Retina (tissue), 1 donor: ENCODE measurements at regions not wholly inside any gene's neighbourhood (a gene's known extent, or its start where the extent isn't known, plus 50 kb on each side); places are given as distances from the start of the nearest gene placed in this dataset.
"Not testable (repeated sequence)": the region's sequence is repeated elsewhere in the genome, so short reads cannot be mapped to it uniquely, and the experiment has no call there.

Experiments
- DNase-seq: peaks from one replicate; pipeline ENCODE4 v3.0.0-alpha.2; 2016

- no peak for DNase-seq
Measured at GRCh38 chr1:14420686-14421085, 177.8 kb upstream of the KAZN start.

- DNase-seq, result no peak
Measured at GRCh38 chr1:14421295-14421976, 177.0 kb upstream of the KAZN start.

- no peak for DNase-seq
Measured at GRCh38 chr1:14421977-14422609, 176.4 kb upstream of the KAZN start.

GRCh38 chr1:14424325-14425002, 174.0 kb upstream of the KAZN start:
- no peak for DNase-seq

GRCh38 chr1:14426854-14427253, 171.6 kb upstream of the KAZN start:
- no peak for DNase-seq

- no peak for DNase-seq
Measured at GRCh38 chr1:14429577-14429976, 168.9 kb upstream of the KAZN start.

GRCh38 chr1:14432728-14433127, 165.8 kb upstream of the KAZN start:
- not testable (repeated sequence) for DNase-seq

GRCh38 chr1:14435368-14436023, 163.0 kb upstream of the KAZN start:
- no peak for DNase-seq

GRCh38 chr1:14437417-14437918, 161.0 kb upstream of the KAZN start:
- DNase-seq, result peak; percentile 32

GRCh38 chr1:14438127-14438769, 160.2 kb upstream of the KAZN start:
- DNase-seq, result no peak

GRCh38 chr1:14439015-14439414, 159.5 kb upstream of the KAZN start:
- no peak for DNase-seq

- no peak for DNase-seq
Measured at GRCh38 chr1:14440166-14440565, 158.3 kb upstream of the KAZN start.

- DNase-seq, result no peak
Measured at GRCh38 chr1:14440731-14441130, 157.8 kb upstream of the KAZN start.

GRCh38 chr1:14441302-14441741, 157.2 kb upstream of the KAZN start:
- no peak for DNase-seq

GRCh38 chr1:14442669-14443068, 155.8 kb upstream of the KAZN start:
- DNase-seq, result no peak

- no peak for DNase-seq
Measured at GRCh38 chr1:14443164-14443787, 155.2 kb upstream of the KAZN start.

- DNase-seq, result no peak
Measured at GRCh38 chr1:14451217-14451616, 147.3 kb upstream of the KAZN start.

- DNase-seq, result no peak
Measured at GRCh38 chr1:14452551-14452950, 145.9 kb upstream of the KAZN start.

- no peak for DNase-seq
Measured at GRCh38 chr1:14460173-14460572, 138.3 kb upstream of the KAZN start.

GRCh38 chr1:14462851-14463250, 135.6 kb upstream of the KAZN start:
- DNase-seq, result no peak

- no peak for DNase-seq
Measured at GRCh38 chr1:14466006-14466405, 132.5 kb upstream of the KAZN start.

GRCh38 chr1:14467112-14467511, 131.4 kb upstream of the KAZN start:
- no peak for DNase-seq
